HG03060 (cell line): ENCODE measurements at regions not wholly inside any gene's neighbourhood (a gene's known extent, or its start where the extent isn't known, plus 50 kb on each side); places are given as distances from the start of the nearest gene placed in this dataset.

ENCODE experiments used
- ATAC-seq: cut with Tn5 transposase; IDR thresholded peaks from one replicate; pipeline ENCODE4 v1.9.1; 2021; ENCODE audit warnings: low read depth, moderate number of reproducible peaks; ENCODE audit not compliant: unreplicated experiment

DNA sequence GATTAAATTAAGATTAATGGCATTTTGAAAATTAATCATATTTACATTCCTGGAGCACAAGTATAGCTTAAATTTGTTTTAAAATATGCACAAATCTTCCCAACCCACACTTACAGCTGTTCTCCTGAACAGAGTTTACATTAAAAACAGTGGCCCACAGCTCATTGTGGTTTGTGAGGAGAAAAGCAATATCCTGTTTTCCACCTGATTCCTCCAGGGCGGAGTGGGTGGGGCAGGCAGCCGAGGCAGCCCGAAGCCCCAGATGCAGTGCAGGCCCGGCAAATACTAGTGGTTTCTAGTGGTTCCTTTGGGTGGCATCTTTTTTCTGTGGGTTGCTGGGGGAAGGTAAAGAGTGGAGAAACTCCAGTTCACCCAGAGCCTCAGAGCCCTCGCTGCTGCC is 280.8 kb downstream of the ARHGAP12 start:
- ATAC-seq, result no peak

DNA sequence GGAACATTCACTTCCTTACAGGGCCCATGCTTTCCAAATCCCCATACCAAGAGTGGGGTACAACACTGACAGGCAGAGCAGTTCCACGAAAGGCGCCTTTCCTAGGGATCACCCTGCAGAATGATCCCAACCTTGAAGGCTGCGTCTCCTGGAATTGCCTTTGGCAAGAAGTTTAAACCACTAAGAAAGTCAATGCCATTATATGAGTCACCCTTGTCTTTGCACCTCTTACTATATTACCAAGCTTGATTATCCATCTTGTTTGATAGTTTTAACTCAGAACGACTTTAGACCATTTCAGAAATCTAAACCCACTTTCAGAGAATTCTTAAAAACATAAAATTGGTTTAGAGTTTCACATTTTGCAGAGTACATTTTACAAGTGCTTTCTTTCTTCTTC is 282.1 kb downstream of the ARHGAP12 start:
- no peak for ATAC-seq

DNA sequence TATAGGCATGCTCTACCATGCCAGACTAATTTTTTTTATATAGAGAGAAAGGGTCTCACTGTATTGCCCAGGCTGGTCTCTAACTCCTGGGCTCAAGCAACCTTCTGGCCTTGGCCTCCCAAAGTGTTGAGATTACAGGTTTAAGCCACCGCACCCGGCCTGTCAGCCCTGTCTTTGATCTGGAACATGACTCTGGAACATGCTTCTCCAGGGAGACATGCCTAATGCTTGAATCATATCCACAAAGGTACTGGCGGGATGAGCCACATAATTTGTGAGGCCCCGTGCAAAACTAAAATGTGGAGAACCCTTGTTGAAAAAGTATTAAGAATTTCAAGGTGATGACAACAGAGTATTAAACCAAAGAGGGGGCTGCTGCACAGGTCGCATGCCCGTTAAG is 282.8 kb downstream of the ARHGAP12 start:
- ATAC-seq, result no peak

DNA sequence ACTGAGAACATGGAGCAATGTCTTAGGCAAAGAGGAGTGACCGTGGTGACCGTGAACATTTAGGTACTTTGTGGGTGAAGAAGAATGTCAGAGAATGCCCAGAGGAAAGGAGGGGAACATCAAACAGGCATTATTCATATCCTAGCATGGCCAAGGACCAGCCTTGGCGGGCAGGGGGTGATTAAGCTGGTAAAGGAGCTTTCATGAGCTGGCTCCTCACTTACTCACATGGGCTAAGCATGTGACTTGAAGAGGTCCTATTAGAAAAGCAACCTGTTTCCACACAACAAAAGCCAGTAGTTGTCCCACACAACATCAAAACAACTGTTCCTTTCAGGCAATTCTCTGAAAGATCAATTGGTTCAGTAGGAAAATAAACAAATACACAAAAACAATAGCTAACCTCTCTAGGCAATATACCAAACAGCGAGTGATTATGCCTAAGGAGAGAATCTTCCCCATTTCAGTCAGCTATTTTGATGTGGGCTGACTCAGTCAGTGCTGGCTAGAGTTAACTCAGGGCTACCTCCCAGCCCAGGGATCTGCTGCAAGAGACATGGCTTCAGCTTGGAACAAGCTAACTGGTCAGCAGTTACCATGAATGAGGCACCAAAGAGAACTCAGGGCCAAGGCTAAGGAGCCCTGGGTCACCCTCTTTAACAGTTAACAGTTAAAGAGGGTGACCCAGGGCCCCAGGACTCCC is 283.5 kb downstream of the ARHGAP12 start:
- ATAC-seq, result no peak

DNA sequence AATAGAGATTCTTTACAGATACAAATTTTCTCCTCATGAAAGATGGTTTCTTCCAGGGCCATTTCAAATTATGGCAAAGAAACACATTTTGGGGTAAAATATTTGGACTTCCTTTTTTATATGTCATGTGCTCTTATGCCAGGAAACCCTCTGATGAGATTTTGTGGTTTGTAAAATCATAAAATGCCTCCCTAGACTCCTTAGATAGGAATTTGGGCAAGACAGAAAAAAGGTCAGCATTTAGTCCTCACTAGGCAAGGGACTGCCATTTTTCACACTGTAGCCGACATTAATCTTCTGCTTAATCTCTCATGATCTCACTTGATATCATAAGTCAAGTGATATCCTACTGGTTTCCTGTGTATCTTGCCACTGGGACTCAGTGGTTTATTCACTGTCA is 286.4 kb downstream of the ARHGAP12 start:
- no peak for ATAC-seq

DNA sequence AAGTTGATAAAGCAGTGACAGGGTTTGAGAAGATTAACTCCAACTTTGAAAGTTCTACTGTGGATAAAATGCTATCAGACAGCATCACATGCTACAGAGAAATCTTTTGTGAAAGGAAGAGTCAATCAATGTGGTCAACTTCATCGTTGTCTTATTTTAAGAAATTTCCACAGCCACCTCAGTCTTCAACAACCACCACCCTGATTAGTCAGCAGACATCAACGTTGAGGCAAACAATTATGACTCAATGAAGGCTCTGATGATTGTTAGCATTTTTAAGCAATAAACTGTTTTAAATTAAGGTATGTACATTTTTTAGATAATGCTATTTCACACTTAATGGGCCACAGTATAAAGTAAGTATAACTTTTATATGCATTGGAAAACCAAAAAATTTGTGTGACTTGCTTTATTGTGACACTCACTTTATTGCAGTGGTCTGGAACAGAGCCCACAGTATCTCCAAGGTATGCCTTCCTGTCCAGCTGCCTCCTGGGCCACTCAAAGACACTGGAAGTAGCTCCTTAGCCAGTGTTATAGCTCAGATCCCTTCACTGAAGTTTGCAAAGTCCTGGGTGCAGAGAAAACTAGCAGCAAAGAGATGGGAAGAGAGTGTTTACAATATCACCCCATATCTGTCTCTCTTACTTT is 293.1 kb downstream of the ARHGAP12 start:
- no peak for ATAC-seq

DNA sequence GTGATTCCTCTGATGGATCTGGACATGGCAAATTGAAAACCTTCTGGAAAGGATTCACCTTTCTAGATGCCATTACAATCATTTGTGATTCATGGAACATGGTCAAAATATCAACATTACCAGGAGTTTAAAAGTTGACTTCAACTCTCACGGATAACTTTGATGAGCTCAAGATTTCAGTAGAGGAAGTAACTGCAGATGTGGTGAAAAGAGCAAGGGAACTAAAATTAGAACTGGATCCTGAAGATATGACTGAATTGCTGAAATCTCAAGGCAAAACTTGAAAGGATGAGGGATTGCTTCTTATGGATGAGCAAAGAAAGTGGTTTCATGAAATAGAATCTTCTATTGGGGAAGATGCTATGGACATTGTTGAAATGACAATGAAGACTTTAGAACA is 293.6 kb downstream of the ARHGAP12 start:
- no peak for ATAC-seq

DNA sequence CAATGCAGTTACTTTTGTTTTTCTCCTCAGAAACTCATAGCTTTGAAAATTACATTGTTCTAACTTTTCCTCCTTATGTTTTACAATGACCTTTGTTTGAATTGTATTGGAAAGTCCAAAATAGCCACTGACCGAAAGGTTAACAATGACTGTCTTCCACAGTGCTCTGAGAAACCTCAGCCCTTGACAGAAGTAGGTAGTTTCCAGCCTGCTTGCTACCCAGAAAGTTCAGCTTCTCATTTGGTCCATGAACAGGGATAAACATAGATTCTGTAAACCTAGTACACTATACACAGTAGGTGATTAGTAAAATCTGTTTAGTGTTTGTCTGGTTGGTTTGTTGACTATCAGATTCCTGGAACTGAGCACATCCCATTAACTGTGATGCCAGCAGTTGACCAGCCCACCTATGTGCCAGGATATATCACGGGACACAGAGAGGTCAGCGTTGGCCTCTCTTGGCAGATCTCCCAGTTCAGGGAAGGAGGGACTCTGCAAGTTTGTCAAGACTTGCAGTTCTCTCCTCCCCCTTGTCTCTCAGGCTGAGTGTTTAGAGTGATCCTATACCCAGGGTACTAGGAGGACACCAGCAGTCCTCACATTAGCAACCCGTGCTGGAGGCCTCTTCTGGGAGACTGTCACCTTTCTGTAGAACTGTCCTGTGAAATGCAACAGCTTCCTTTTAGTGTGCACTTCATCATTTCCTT is 297.6 kb downstream of the ARHGAP12 start:
- no peak for ATAC-seq

DNA sequence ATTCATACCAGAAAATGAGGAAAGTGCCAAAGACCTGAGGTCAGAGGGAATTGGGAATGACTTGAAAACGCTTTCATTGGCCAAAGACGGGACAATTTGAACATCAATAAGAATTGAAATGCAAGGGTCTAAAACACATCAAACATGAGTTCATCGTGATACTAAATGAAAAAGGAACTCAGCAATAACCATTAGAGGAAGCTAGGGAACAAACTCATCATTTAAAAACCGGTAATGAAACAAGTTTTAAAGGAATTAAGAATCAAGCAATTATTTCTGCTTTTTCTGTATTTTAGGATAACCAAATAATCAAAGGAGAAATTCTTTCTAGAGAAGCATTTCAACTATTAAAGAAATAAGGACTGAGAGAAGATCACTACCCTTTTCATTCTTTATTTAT is 303.1 kb downstream of the ARHGAP12 start:
- ATAC-seq, result no peak

DNA sequence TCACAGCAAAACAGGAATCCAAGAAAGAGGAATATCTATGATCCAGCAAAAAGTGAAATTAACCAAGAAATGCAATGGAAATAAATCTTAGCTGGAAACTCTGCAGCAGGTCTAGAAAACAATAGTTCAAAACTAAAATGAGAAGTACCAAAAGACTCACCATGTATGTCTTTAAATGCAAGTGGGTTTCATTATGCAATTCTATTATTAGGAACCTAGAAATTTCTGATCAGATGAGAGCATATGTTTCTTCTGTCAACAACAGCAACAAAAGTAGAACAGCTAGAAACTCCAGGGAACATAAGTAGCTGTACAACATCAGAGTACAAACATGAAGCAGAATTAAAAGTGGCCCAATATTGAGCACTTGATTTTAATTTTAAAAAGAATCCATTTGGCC is 304.0 kb downstream of the ARHGAP12 start:
- no peak for ATAC-seq

DNA sequence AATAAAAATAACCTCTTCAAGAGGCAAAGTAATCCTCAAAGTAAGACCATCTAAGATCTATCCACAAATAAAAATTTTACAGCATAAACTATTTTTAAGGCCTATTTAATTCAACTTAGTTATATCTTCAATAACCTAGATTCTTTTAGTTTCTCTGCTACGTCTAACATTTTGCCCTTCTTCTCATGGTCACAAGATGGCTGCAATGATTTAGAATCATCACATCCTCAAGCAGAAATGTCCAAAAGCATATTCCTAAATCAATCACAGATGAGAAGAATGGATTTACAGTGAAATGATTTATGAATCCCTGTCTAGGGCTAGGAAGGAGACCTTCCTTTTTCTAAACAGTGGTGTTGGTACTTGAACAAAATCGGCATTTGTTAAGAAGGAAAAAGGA is 304.7 kb downstream of the ARHGAP12 start:
- ATAC-seq, result no peak

DNA sequence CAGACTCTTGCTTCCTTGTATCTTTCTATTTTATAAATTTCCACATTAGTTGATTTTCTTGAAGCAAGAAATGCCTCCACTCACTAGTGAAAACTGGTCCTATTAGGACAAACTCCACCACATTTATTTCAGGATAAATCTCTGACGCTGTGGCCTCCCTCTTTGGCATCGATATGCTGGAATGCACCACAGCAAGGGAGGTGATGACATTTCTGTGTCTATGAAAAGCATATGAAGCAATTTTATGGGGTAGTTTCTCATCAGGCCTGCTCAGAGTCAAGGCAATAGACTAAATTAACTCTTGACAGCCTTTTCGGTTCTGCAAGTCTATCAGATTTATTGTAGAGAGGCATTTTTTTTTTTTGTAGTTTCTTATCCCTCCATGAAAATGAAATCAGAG is 304.4 kb downstream of the ZEB1 start:
- ATAC-seq, result no peak

DNA sequence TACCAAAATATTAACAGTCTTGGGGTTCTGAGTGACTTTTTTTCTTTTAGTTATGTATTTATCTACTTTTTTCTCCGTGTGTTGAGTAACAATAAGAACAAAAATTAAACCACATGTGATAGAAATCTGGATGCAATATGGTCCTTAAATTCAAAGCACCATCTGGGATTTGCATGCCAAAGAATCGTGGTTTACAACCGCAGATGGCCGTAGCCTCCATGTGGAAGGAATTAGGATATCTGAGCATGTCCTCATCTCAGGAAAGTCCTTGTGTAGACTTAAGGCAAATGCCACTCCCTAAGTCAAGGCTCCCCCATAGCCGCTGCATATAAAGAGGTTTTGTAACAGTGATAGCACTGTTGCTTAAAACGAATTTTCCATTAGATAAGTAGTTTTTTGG is 304.0 kb downstream of the ZEB1 start:
- no peak for ATAC-seq

DNA sequence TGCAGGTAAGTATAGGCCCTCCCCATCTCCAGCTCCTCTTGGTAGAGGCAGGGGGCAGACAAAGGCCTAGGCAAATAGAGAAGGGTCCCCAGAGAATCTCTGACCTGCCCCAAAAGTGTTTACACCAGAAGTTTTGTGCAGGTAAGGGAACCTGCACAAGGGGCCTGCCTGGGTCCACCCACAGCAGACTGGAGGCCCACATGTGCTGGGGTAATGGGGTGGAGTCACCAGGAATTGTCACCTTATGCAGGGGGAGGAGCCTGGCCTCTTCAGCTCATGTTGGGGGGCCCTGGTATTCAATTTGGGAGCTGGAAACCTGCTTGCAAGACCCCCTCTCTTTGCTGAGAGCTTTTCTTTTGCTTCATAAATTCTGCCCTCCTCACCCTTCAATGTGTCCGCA is 302.7 kb downstream of the ZEB1 start:
- ATAC-seq, result no peak

DNA sequence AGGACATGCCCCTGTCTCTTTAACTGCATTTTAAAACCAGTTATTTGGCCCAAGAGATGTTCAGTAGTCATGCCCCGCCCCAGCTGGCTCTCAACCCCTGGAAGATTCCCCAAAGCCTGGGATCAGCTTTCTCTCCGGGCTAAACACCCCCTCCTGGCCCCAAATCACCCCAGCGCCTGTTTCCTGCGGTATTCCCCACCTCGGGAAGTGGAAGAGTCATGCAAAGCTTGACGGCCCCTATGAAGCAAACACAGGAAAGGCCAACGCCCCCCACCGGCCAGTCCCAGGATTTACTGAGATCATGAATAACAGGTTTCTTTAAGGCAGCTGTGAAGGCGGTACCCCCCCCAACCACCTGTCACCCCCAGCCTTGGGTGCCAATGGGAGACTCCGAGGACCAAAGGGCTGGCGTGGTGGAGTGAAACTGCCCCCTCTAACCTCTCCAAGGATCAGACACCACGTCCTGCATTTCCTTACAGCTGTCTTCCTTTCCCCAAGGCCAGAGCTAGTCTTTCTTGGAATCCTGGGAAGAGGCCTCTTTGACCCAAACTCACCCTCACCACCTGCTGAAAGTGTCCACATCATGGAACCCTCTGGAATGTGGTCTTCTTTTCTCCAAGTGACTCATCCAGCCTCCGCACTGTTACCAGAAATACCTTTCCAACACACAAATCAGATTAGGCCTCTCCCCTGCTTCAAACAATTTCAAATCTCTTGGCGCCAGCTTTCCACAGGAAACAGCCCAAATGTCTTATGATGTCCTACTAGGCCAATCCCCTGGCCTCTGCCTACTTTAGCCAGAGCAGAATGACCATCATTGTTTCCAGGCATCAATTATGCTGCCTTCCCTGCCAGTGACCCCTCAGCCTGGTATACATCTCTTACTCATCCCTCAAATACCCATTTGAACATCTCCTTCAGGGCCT is 301.5 kb downstream of the ZEB1 start:
- ATAC-seq, result no peak

DNA sequence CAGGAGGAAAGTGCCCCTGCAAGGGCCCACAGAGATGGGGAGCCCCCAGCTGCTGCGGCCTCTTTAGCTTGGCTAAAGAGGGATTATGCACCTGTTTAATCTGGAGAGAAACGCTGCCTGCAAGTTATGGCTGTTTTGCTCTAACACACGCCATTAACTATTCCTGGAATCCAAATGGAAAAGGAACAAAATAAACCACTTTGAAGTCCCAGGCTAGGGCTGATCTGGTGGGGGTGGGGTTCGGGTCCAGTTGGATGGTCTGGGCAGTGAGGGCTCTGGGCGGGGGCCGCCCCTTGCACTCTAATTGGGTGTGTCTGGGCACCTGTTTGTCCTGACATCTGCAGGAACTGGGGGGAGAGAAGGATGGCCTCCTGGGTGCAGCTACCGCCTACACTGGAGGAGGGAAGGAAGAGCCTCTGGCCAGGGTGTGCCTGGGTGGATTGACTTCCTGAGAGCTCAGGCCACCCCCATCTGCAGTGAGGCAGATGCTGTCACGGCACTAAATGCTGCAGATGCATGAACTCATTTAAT is 300.6 kb downstream of the ZEB1 start:
- ATAC-seq, result no peak

DNA sequence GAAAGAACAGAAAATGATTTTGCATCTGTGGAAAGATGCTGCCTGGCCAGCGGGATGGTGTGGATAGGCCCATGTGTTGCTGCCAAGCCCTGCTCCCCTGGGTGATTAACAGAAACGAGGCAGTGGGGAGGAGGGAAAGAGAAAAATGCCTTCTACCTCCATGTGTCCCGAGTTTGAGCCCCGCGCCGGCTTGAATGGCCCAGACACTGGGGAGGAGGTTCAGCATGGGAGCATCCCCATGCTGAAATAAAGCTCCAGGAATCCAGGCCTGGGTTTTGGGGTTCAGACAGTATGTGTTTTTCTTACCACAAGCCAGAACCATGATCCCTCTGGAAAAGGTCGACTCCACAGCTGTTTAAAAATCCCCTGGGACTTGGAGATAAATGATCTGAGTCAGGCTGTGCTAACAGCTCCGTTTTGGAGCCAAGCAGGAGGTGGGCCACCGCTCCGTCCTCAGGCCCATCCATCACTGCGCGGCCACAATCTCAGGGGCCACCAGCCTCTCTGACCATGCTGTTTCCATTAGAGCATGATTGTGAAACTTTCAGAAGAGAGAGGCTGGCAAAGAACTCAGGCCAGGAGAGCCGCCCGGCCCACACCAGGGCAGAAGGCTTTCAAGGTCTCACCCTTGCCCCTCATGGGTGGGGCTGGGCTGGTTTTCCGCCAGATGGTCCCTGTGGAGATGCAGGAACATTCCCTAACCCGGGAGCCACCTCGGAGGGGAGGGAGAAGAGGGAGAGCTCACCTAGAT is 299.7 kb downstream of the ZEB1 start:
- no peak for ATAC-seq

DNA sequence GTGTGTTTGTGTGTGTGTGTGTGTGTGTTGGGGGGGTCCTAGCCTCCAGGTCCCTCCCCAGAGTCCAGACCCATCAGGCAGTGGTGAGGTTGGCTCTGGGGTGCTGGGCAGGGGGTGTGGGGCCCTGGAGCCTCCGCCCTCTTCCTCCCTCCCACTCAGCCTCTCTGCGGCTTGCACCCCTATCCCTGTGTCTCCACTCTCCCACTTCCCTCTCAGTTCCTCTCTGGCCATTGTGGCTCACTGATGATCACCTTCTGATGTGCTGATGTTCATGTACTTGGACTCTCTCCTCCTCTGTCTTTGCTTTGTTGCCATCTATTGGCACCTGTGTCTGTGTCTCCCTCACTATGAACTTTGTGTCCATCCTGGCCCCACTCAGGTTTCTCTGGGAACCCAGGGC is 298.7 kb downstream of the ZEB1 start:
- no peak for ATAC-seq

DNA sequence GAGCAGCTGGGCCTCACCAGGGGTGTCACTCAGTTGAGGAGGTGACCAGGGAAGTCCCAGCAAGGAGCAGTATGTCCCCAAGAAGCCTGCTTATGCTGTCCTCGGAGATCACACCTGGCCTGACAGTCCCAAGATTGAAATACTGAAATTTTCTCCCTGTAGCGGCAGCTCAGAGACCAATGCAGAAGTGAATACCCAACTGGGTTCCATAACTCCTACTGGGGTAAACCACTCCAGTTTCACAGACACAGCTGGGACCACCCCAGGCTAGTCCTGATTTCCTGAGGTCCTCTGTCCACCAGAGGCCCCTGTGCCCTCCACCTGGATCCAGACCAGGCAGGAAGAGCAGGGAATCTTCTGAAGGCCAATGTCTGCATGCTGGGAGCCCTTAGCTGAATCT is 298.1 kb downstream of the ZEB1 start:
- no peak for ATAC-seq

DNA sequence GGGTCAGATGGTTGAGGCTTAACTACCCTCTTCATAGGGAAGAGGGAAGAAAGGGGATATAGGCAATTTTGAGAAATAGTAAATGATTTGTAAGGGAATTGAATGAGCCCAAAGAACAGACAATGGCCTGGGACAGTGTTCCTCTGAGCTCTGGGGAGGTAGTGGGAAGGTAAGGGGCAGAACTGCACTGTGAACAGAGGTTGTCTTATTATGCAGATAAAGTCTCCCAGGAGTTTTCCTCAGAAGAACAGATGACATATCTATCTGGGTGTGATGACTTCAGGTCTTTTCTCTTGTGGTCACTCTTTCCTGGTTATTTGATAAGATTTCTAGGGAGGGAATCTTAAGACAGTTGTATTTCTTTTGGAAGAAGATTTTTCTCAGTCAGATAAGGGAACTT is 296.1 kb downstream of the ZEB1 start:
- ATAC-seq, result no peak
